RPMI7951 (cell line): ENCODE measurements at regions not wholly inside any gene's neighbourhood (a gene's known extent, or its start where the extent isn't known, plus 50 kb on each side); places are given as distances from the start of the nearest gene placed in this dataset.
"Not testable (repeated sequence)": the region's sequence is repeated elsewhere in the genome, so short reads cannot be mapped to it uniquely, and the experiment has no call there.

Source experiments
- DNase-seq: peaks from one replicate; pipeline ENCODE4 v3.0.0-alpha.2; 2012; ENCODE audit warnings: low read depth

GRCh38 chr4:162739596-162739995 is 427.1 kb downstream of the NAF1 start:
- not testable (repeated sequence) for DNase-seq

- DNase-seq = no peak
Measured at GRCh38 chr4:162732876-162733275, 433.8 kb downstream of the NAF1 start.

- no peak for DNase-seq
Measured at GRCh38 chr4:162727766-162728165, 438.9 kb downstream of the NAF1 start.

- peak; percentile 1 for DNase-seq
Measured at GRCh38 chr4:162727232-162727631, 439.5 kb downstream of the NAF1 start.

- DNase-seq = no peak
Measured at GRCh38 chr4:162715401-162715800, 451.3 kb downstream of the NAF1 start.

GRCh38 chr4:162707962-162708361 is 458.7 kb downstream of the NAF1 start:
- no peak for DNase-seq

DNA sequence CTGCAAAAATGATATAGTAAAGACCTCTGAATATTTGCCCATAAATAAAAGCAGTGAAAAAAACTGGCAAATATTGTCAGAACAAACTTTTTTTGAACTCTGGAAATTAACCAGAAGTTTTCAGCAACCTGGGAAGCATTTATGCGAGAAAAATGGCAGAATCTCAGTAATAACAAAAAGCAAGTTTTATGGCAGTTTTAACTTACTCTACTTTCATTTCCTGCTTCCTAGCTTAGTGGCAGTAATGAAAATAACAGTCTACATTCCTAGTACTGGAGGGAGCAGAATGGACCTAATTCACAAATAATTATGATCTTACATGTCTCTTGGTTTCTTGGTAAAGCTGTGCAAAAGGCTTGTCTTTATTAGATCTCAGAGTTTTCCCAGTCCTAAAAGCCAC is 460.1 kb downstream of the NAF1 start:
- no peak for DNase-seq

DNA sequence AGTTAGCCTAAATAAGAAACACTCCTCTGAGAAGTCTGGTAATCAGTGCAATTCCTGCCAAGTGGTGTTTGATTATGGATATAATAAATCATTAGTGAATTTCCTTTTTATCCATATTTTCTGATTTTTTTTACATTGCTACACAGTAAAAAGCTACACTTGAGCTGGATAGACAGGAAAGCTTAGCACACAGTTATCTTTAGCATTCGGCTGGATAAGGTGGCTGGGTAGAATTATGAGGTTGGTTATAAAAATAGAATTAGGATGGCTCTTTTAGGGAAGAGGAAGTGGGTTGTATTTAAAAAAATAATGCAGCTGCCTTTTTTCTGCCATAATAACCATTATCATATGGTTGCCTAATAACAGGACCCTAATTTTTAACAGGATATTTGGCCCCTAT is 460.6 kb downstream of the NAF1 start:
- no peak for DNase-seq

DNA sequence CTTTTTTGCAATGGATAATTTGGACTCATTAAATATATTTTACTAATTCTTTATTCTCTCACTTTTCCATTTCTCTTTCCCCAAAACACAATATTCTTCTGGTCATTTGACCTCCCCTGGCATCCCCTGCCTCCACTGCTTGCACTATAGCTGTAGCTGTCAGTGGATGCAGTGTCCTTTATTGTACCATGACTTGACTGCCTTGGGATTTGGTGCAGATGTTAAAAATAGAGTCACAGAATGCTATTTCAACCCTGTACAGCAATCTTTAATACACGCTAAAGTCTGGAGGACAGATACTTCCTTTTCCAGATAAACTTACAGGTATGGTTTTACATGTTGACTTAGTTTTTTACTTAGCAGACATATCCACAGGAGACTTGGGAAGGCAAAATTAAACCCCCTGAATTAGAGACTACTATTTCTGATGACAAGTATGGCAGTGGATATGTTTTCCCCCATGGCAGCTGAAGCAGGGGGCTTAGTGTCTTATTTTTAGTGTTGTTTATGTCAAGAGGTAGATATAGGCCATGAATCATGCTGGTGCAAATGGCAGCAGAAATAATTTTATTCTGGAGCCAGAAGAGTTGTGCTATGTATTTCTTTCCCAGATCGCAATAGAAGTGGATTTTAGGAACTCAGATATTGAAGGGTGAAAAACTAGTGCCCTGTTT is 461.4 kb downstream of the NAF1 start:
- no peak for DNase-seq

DNA sequence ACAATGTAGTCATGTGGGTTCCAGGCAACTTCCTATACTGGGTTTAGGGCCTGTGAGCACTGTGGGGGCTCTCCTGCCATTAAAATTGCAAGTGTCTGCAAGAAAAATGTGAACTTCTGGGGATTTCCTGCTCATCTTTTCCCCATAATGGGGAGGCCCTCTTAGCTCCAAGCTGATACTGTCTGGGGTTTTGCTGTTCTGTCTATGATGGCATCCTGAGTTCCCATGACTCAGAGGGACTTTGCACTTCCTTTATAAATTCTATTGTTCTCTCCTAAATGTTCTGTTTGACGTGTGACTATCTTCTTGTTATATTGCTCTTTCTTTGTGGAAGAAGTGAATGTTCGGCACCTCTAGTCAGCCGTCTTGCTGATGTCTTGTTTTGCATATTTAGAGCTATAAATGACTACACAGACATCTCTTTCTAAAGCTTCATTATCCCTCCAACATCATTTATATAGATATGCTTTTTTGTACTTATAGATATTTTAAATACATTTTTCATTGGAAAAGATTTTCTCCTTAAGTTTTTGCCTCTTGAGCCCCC is 465.8 kb downstream of the NAF1 start:
- DNase-seq = no peak

- no peak for DNase-seq
Measured at GRCh38 chr4:162700358-162700757, 466.3 kb downstream of the NAF1 start.

- no peak for DNase-seq
Measured at GRCh38 chr4:162699629-162700028, 467.1 kb downstream of the NAF1 start.

GRCh38 chr4:162685410-162685809 is 481.3 kb downstream of the NAF1 start:
- DNase-seq = no peak

GRCh38 chr4:162684998-162685397 is 481.7 kb downstream of the NAF1 start:
- DNase-seq = no peak

- no peak for DNase-seq
Measured at GRCh38 chr4:162684371-162684700, 482.4 kb downstream of the NAF1 start.

GRCh38 chr4:162683659-162684370 is 482.9 kb downstream of the NAF1 start:
- no peak for DNase-seq

DNA sequence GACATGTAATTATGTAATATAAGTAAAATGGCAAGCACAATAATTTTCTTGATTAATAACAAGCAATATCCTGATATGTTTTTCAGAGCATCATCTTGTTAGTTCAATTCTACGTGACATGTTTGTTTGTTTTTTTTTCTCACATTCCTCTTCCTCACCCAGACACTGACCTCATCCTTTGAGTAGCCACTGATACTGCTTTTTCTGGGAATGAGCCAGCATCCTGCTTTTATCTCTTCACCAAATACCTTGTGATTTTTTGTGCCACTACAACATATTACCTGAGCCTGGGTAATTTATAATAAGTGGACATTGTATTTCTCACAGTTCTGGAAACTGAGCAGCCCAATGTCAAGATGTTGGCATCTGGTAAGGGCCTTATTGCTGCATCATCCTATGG is 484.0 kb downstream of the NAF1 start:
- DNase-seq = no peak

- no peak for DNase-seq
Measured at GRCh38 chr4:162681212-162681611, 485.5 kb downstream of the NAF1 start.

GRCh38 chr4:162675661-162676060 is 491.0 kb downstream of the NAF1 start:
- no peak for DNase-seq

GRCh38 chr4:162661913-162662312 is 498.1 kb upstream of the FSTL5 start:
- DNase-seq = no peak

- no peak for DNase-seq
Measured at GRCh38 chr4:162659716-162660115, 495.9 kb upstream of the FSTL5 start.

DNA sequence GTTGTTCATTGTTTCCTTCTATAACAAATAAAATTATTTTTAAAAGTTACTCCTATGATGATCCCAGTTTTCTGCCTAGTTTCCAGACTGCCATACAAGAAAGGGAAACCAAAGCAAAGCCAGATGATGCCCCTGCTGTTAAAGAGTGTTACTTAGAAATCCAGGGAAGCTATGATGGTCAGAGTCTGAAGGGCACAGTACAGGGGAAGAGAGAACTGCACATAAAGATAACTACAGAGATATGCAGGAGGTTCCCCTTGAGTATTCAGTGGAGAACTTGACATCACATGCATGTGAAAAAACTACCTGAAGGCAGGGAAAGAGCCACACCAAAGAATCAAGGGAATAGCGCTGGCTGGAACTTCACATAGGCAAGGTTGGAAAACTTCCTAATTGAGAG is 494.2 kb upstream of the FSTL5 start:
- DNase-seq = no peak

DNA sequence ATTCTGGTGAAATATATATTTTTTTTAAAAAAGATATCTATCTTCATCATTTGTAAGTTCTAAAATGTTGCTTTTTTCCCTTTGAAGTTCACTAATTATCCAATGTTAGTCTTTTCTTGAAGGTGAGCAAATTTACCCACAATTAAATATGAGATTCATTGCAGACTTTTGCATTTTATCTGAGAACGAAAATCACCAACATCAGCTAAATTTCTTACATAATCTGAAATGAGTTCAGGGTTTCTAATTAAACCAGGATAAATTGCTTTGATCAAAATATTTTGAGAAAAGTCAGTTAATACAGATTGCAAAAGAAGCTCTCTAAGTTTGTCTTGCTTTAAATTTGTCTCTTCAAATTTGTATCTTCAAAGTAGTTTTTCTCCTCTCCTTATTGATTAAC is 486.4 kb upstream of the FSTL5 start:
- no peak for DNase-seq

DNA sequence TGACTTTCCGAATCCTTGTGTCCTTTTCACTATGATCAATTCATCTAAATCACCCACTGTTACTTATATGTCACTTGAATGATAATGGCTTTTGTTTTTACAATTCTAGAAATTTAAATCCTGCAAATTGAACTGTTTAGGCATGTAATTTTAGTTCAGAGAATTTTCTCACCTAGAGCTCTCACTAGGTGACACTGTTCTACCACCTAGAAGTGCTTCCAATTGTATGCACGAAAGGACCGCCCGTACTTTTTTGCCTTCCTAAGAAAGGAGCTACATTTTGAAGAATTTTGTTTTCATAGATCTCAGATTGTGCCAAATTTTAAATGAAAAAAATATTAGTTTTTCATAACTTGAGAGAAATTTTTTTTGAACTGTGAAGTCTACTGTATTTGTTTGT is 481.6 kb upstream of the FSTL5 start:
- no peak for DNase-seq
